SK-N-MC (cell line): ENCODE measurements at regions not wholly inside any gene's neighbourhood (a gene's known extent, or its start where the extent isn't known, plus 50 kb on each side); places are given as distances from the start of the nearest gene placed in this dataset.

ENCODE experiments used
- DNase-seq: peaks from one replicate; pipeline ENCODE4 v3.0.0-alpha.2; 2011; ENCODE audit warnings: low read depth, low spot score
- H3K27ac ChIP-seq: fragments of 200-600 bp; sonication (generic); 2 replicates; pipeline ENCODE4 v1.5.1; 2016; ENCODE audit warnings: mixed run types
- H3K36me3 ChIP-seq: fragments of 200-600 bp; sonication (generic); 2 replicates; pipeline ENCODE4 v1.6.1; 2017; ENCODE audit warnings: antibody characterized with exemption, low read length, mixed read lengths; ENCODE audit not compliant: insufficient read depth
- H3K4me3 ChIP-seq: fragments of 200-600 bp; sonication (generic); 2 replicates; pipeline ENCODE4 v1.5.1; 2016
- H3K9ac ChIP-seq: fragments of 200-600 bp; sonication (generic); 2 replicates; pipeline ENCODE4 v1.8.0; 2017; ENCODE audit warnings: mixed run types, mixed read lengths; ENCODE audit not compliant: insufficient read length
- H3K9me3 ChIP-seq: fragments of 200-600 bp; sonication (generic); 2 replicates; pipeline ENCODE4 v1.6.1; 2017; ENCODE audit warnings: low read depth, mild to moderate bottlenecking, antibody characterized with exemption, low read length, moderate library complexity, mixed read lengths
- EZH2 ChIP-seq: fragments of 200-600 bp; sonication (generic); IDR thresholded peaks from one replicate; pipeline ENCODE4 v1.6.1; 2017; ENCODE audit warnings: antibody characterized with exemption
- FOXP2 ChIP-seq: optimal IDR thresholded peaks from 2 replicates; pipeline ENCODE3; 2011; ENCODE audit warnings: mild to moderate bottlenecking, moderate library complexity; ENCODE audit not compliant: insufficient read depth; ENCODE audit errors: extremely low read length, control extremely low read depth
- POLR2AphosphoS5 ChIP-seq: IDR thresholded peaks from 2 replicates; pipeline ENCODE4 v1.6.1; 2012; ENCODE audit warnings: mild to moderate bottlenecking, low read depth, low read length, borderline replicate concordance

DNA sequence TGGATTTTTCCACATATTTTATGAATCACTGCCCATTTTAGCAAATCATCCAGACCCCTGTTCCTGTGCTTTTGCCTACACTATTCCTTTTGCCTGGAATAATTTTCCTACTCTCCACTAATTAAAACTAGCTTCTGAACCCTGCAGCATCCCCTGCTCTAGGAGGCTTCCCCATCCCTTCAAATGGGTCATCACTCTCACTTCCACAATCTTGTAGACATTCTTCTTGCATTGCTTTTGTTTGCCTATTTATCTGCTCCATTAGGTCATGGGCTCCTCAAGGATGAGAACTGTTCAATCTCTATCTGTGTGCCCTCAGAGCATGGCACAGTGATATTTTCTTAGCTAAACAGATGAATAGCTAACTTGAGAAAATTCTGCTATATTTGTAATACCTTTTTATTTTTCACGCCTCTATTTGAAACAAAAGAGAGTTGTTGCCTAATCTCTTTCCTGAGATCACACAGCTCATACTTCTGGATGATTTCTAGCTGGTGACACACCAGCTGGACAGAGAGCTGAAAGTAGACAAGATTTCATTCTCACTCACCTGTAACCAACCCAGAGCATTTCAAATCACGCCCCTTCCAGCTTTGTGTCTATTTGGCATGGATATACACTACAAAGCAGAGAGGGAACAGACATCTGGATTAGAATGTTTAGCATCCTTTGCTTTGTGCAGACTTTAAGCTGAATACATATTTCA is 466.0 kb downstream of the FOXO1 start:
- Histone ChIP-seq H3K36me3 (no peaks in the 10 kb centered on the region), H3K4me3 (no peak overlapping the region), H3K9me3 (no peaks in the 10 kb centered on the region), H3K27ac (no peak overlapping the region), H3K9ac (no peak overlapping the region)
- no peak for DNase-seq
- no peak for TF ChIP-seq EZH2
- TF ChIP-seq FOXP2 = no peak
- no peak for TF ChIP-seq POLR2AphosphoS5

DNA sequence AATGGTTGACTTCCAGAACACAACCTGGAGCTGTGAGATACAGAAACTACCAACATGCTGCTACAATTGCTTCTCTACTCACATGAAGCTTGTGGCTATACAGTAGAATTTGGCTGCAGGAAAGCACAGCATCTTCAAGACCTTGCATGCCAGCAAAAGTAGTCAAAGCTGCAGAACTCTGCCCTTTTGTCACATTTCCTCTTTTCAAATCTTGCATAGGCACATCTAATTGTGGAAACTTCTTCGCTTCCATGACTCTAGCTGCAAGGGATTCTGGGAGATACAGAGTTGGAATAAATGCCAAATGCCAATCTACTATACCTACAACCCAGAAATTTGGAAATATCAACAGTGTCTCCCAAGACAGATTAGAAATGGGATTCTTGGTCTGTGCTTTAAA is 462.2 kb downstream of the FOXO1 start:
- TF ChIP-seq FOXP2 (no peak), POLR2AphosphoS5 (no peak), EZH2 (no peak)

DNA sequence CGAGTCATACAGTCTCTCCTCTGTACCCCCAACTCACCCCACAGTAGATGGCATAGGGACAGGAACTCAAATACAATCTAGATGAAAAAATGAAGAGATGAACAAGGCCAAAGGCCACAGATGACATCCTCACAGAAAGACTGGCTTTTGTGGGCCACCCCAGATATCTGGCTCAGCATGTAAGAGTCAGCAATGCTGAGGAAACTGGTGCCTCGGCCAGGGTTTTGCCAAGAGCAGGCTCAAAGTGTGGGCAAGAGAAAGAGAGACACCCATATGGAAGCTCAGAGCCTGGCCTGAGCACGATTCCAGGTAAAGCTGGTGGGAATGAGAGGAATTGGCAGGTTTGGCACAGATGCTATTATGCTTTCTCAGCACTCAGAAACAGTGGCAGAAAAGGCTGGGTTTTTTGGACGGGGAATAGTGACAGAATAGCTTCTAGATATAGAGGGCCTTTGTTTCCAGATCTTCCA is 460.6 kb downstream of the FOXO1 start:
- no peak for DNase-seq
- TF ChIP-seq EZH2 (no peak), POLR2AphosphoS5 (no peak), FOXP2 (no peak)
- no peaks in the 10 kb centered on the region for H3K36me3 ChIP-seq
- H3K9me3 ChIP-seq = no peaks in the 10 kb centered on the region
- no peak overlapping the region for H3K9ac ChIP-seq
- H3K27ac ChIP-seq = no peak overlapping the region
- no peak overlapping the region for H3K4me3 ChIP-seq

More for the DNA sequence above, 462.2 kb downstream of the FOXO1 start:
- Histone ChIP-seq H3K27ac (no peak overlapping the region), H3K9me3 (no peaks in the 10 kb centered on the region), H3K4me3 (no peak overlapping the region), H3K9ac (no peak overlapping the region), H3K36me3 (no peaks in the 10 kb centered on the region)
- DNase-seq = no peak

DNA sequence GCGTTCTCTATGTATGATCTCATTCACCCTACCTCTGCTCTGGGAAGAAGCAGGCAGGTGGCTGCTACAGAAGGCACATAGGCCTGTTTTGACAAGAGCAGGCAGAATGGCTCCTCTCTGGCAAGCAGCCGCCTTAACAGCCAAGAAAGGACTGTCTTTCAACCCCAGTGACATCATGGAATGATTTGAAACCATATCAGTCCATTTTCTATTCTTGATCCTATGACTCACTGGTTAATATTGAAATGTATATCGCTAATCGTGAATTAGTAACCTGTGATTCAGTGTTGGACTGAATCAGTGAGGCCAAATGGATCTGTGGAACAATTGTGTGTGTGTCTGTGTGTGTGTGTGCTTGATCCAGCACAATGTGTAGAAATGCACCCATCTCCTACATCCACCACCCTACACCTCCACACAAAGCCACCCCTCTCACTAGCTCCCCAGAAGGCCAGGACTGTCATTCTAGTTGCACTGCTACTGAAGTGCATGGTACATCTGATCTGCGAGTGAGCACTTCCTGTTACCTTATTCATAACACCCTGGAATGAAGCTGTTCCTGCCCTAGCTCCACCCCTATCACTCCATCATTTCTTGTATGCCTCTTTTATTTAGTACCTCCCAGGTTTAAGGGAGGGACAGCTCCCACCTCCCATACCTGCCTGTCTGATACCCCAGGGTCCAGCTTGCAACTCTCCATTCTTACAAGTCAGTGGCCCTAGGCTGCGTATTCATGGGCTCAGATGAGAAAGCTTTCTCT is 460.0 kb downstream of the FOXO1 start:
- no peak overlapping the region for H3K27ac ChIP-seq
- no peak for DNase-seq
- TF ChIP-seq FOXP2 (no peak), EZH2 (no peak)
- H3K4me3 ChIP-seq = no peak overlapping the region
- H3K9me3 ChIP-seq = no peaks in the 10 kb centered on the region
- H3K9ac ChIP-seq = no peak overlapping the region
- H3K36me3 ChIP-seq = no peaks in the 10 kb centered on the region

DNA sequence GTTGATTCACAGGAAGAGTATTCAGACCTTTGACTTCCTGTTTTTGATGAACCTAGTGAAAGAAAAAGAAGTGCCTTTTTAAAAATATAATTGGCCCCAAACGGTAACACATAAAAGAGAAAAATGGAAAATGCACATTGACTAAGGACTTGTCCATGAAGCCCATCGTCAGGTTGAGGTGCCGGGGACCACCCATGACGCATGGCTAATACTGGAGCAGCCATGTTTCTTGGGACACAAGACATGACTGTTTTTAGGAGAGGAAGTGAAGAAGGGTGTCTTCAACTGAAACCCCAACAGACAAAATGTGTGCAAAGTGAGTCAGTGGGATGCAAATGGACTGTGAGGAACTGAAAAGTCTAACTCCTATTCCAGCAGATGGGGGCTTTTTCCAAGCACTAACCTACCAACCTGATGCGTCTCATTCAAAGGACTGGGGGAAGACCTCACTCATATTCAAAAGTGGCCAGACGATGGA is 459.4 kb downstream of the FOXO1 start:
- no peak overlapping the region for H3K27ac ChIP-seq
- H3K9ac ChIP-seq = no peak overlapping the region
- H3K4me3 ChIP-seq = no peak overlapping the region
- TF ChIP-seq POLR2AphosphoS5 (no peak), EZH2 (no peak), FOXP2 (no peak)
- H3K36me3 ChIP-seq = no peaks in the 10 kb centered on the region
- DNase-seq = no peak
- no peaks in the 10 kb centered on the region for H3K9me3 ChIP-seq

DNA sequence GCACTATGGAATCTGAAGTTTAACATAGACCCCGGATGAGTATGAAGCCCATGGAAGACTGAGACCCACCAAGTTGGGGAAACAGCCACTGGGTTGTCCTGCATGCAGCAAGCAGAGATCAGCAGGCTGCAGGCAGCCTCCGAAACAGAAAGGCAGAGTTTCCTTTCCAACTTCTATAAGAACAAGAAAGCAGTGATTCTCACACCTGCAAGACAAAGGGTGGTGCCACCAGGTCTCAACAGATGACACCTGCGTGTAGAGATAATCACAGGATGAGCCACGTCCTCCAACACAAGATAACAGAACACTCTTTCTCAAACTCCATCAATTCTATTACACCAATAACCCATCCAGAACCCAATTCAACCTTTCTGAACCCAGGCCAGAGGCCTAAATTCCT is 457.9 kb downstream of the FOXO1 start:
- TF ChIP-seq FOXP2 (no peak), POLR2AphosphoS5 (no peak), EZH2 (no peak)
- no peak for DNase-seq

DNA sequence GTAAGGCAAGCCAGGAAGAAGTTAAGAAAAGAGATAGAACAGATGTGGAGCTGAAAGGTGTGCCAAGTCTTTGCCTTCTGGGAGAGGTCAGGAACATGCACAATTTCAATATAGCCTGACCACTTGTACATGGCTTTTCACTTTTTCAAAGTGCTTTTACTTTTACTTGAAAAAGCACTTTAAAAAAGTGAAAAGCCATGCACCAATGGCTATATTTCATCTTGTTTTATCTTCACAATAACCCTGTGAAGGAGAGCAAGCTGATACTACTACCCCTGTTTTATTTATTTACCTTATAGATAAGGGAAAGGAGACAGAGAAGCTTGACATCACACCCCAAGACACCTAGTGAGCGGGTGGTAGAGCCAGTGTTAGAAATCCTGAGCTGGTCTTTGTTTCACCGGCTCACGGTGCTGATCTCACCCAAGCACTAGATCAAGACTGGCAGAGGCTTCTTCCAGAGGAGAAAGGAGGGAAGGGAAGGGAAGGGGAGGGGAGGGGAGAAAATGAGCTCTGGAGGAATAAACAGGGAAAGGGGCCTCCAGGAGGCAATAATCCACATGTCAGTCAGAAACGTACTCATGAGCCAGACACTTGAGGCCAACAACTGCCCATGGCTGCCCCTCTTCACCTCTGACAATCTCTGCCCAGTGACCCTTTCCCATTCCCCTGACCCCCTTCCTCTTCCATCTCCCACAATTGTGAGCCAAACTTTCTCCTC is 455.4 kb downstream of the FOXO1 start:
- Histone ChIP-seq H3K9me3 (no peaks in the 10 kb centered on the region), H3K27ac (no peak overlapping the region), H3K4me3 (no peak overlapping the region), H3K9ac (no peak overlapping the region), H3K36me3 (no peaks in the 10 kb centered on the region)
- no peak for TF ChIP-seq EZH2
- TF ChIP-seq FOXP2 = no peak
- TF ChIP-seq POLR2AphosphoS5 = no peak
- no peak for DNase-seq

More for the DNA sequence above, 457.9 kb downstream of the FOXO1 start:
- no peak overlapping the region for H3K4me3 ChIP-seq
- H3K36me3 ChIP-seq = no peaks in the 10 kb centered on the region
- H3K9me3 ChIP-seq = no peaks in the 10 kb centered on the region
- H3K27ac ChIP-seq = no peak overlapping the region
- H3K9ac ChIP-seq = no peak overlapping the region

DNA sequence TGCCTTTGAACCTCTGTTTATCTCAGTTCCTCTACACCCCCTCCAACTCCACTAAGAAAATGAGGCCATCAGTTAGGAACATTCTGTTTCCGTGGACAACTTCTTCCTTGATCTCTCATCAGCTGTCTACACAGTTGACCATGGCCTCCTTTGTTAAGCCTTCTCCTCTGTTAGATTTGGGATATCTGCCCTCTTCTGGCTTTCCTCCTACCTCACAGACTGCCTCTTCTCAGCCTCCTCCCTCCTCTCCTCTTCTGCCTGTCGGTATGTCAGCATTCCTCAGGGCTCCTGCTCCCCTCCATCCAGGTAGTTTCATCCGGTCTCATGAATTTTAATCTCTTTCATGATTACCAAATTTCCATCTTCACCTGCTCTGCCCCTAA is 454.9 kb downstream of the FOXO1 start:
- no peak for TF ChIP-seq EZH2
- no peak for DNase-seq
- H3K4me3 ChIP-seq = no peak overlapping the region
- H3K27ac ChIP-seq = no peak overlapping the region
- no peaks in the 10 kb centered on the region for H3K9me3 ChIP-seq
- no peak overlapping the region for H3K9ac ChIP-seq
- no peaks in the 10 kb centered on the region for H3K36me3 ChIP-seq
